Stimulated activated CD4-positive, alpha-beta T cell treated with anti-CD3 and anti-CD28 coated beads, Interleukin-15, amount 100 ng/mL, for 48 hours (primary cell): ENCODE measurements at regions not wholly inside any gene's neighbourhood (a gene's known extent, or its start where the extent isn't known, plus 50 kb on each side); places are given as distances from the start of the nearest gene placed in this dataset.

Experiments
- DNase-seq, 2 donors: peaks; one replicate each; pipeline ENCODE4 v3.0.0-alpha.2; 2020; ENCODE audit warnings: low read depth in 2 of 2

DNA sequence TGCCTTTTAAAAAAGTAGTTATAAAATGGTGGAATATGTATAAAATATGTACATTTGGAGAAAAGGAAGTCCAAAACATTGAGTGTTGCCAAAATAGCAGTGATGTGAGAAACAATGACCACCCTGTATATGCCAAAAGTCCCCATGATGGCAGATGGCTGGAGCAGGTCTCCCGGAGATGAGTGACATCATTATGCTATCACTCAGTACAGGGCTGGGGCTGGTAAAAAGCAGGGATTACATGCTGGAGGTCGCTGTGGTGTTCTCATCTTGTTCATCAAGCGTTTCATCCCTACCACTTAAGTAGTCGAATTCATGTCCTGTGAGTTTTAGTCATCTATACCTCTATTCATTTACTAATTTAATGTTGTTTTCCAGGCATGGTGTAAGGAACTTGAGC, 315.3 kb upstream of the SLC35B3 start:
- DNase-seq, result no peak

DNA sequence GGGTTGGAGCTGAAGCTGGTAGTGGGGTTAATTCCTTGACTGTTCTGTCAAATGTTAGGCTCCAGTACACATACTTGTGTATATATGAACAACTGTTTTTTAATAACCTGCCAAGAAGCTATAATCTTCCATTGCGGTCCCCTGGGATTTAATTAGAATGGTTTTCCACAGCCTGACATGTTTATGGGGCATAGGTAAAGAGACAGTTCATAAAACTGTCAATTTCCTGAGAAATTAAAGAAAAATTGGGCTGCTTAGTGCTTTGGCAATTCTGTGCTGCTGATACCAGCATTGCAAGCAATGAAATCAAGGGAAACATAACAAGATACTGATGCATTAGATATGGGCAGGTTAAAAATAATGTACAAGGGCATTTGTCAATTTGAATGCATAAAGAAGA, 314.1 kb upstream of the SLC35B3 start:
- no peak for DNase-seq

DNA sequence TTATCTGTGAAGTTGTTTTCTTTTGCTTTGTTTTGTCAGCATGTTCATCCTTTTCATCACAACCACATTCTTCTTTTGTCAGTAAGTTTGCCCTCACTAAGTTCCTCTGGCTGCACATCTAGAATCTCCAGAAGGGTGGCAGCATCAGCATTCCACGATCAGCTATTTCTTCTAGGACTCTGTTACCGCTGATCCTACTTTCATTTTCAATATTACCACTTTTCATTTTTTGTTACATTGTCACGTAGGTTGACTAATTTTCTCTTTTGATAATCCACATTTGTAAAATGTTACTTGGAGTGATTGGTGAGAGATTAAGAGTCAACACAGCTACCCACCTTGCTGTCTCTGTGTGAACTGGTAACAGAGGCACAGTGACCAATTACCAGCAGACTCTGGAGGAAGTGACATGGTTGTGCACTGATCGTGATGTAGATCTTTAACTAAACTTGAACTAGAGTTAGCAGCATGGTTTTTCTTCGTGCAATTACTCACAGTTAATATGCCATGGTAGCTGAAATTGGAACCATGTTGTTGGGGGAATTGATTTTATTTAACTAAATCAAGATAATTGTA, 307.9 kb upstream of the SLC35B3 start:
- no peak for DNase-seq

DNA sequence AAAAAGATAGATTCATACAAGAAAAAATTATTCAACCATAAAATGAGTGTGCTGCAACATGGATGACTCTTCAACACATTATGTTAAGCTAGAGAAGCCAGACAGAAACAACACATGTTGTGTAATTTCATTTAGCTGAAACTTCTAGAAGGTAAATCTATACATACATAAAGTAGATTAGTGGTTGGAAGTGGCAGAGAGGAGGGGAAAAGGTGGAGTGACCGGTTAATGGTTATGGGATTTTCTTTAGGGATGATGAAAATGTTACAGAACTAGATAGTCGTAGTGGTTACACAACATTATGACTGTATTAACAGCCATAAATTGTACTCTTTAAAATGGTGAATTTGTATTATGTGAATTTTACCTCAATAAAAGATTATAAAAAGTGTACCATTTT, 304.1 kb upstream of the SLC35B3 start:
- no peak for DNase-seq

DNA sequence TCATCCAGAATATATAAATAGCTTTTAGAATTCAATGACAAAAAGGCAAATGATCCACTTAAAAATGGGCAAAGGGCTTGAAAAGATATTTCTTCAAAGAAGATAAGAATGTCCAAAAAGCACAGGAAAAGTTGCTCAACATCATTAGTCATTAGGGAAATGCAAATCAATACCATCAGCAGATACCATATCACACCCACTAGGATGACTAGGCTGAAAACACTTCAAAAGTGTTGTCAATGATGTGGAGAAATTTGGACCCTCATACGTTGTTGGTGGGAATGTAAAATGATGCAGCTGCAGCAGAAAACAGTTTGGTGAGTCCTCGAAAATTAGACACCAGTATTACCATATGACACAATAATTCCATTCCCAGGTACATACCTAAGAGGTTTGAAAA, 303.6 kb upstream of the SLC35B3 start:
- DNase-seq, result no peak

DNA sequence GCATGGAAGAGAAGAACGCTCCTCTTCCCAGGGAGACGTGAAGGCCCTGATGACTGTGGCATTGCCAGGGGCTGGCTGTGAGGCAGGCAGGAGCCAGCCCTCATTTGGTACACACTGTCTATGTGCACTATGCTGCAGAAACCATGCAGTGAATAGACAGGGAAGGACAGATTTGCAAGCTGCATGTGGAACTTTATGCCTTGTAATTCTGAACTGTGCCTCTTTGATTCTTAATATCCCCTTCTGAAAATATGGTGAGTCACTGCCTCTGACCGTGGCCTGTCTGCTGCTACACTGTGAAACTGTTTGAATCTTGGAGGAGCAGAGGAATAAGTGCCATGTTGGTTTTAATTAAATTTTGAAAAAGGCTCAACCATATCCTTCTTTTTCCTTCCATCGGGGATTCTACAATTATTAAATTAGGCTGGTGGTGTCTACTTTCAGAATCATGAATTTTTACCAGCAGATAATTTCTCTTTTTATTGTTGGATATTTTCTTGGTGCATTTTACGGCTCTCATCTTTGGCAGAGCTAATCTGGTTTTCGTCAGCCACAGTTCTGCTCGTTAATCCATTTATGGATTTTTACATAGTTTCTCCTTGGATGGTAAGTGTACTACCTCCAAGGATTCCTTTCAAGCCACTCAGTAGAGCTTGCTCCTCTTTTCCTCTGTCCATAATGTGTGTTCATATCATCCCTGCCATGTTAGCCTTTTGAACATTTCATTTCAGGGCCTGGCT, 301.0 kb upstream of the SLC35B3 start:
- no peak for DNase-seq

DNA sequence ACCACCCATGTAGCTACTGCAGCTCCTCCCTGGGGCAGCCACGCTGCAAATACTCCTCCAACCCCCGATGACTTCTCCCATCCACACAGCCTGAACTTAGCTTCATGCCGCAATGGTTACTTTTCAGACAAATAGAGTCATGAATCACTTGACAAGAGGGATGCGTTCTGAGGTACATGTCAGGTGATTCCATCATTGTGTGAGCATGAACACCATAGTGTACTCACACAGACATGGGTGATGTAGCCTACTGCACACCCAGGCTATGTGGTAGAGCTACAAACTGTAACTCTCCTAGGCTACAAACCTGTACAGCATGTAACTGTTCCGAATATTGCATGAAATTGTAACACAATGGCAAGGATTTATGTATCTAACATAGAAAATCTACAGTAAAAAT, 298.5 kb upstream of the SLC35B3 start:
- DNase-seq, result no peak

DNA sequence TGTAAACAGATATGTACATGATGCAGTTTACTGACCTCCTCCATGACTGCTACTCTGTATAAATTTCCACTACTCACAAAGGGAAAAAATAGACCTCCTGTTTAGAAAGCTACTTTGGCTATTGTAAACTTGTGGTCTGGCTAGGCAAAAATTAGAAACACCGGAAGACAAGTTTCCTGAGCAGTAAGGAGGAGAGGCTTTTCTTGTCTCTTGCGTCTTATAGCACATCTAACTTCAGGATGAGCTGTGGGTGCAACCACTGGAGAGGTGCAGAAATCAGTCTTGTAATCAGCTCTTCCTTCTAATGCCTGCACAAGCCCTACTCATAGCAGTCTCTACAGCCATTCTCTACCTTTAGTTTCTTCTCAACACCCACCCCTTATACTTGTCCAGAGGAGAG, 296.5 kb upstream of the SLC35B3 start:
- DNase-seq, result no peak

DNA sequence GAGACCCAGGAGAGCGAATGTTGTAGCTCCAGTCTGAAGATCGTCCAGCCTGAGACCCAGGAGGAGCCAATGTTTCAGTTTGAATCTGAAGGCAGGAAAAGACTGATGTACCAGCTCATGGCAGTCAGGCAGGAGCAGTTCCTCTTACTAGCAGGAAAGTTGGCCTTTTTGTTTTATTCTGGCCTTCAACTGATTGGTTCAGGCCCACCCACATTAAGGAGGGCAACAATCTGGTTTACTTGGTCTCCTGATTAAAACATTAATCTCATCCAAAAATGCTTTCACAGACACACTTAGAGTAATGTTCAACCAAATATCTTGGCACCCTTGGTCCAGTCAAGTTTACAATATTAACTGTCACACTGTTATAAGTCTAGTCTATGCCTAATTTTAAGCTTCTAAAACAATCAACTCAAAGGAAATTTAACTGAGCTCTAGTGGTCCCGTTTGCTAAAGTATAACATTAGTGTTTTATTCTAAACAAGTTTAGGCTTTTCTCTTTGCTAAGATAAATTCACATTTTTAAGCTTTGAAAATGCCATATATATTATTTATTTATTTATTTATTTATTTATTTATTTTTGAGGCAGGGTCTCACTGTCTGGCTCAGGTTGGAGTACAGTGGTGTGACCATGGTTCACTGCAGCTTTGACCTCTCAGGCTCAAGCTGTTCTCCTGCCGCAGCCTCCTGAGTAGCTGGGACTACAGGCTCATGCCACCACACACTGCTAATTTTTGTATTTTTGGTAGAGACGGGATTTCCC, 275.5 kb upstream of the SLC35B3 start:
- no peak for DNase-seq

DNA sequence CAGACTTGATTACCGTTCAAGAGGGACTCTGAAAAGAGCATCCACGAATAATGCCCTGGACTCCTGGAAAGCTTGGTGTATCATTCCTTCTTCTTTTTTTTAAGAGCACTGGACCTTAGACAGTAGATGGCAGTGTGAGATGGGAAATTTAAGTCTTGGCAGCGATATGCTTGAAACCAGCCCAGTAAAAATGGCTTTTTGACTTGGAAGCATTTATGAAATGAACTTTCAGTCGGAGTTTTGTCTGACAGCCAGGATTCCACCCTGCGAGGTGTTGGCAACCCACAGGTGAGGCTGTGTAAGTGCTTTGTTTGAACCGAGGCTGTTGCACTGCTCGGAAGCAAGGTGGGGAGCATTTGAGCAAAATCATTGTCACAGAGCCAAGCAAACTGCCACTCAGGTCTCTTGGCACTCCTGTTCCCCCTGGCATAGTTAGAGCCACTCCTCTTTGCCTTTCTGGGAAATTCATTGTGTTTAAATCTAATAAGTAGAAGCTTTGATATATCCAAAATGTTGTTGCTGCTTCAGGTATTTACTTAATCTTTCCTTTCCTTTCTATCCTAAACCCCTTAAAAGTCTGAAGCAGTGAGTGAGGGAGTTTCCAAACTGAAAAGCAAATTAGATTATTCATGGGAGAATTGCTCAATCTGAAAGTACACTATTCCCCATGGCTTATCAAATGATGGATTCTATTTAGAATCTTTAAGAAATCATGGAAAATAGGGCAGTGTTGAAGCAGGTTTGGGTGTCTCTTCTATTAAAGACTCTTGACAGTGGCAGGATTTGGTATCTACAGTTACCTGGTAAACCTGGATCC, 272.8 kb upstream of the SLC35B3 start:
- no peak for DNase-seq

DNA sequence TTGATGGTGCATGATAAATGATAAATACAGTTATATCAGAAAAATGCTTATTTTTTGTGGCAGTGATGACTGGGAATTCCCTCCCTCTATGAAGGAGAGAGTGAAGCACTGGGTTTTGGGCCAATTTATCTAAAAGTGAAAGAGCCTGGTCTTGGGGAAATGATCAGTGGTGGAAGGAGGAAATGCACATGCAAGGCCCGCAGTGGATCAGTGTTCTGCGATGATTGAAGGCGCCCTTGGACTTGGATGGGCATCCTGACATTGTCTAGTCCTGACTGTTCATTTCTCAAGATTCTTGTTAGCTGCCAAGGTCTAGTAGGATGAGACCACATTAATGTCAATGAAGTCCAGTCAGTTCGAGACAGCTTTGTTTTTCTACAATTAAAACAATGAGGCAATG, 272.0 kb upstream of the SLC35B3 start:
- DNase-seq, result no peak

DNA sequence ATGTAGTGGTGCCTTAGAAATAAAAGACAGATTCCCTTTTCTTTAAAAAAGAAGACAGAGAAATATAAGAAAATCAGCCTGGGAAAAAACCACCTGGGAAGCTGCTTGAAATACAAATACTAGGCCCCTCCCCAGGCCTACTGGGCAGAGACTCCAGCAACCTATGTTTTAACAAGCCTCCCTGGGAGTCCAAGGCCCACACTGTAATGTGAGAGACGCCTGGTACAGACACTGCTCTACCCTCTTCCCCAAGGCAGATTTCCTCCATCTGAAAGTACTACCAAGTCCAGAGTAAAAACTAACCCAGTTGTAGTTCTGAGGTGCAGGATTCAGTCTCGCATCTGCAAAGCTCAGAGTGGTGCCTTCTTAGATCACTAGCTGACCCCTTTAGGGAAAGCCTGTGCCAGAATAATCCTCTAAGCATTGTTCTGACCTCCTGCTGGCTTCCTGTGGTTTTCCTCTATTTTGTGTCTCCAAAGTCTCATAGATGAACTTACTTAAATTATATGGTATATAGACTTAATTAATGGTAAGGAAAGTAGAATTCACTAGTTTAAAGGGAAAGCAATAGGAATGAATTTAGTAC, 270.2 kb upstream of the SLC35B3 start:
- DNase-seq, result no peak

DNA sequence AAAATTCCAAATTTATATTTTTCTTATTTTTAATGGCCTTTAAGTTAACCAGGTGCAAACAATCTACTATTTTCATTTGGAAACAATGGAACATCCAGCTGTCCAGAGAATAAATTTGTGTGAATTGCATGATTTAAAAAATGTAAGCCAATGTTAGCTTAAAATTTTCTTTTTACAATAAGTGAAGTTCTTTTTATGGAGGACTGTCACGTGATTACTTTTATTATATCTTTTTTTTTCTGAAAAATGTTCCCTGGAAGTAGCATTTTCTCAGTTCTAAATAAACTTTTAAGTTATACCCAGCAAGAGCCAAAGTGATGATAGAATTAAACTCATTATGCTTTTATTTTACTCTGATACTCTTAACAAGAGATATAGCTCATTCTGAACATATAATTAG, 267.7 kb upstream of the SLC35B3 start:
- DNase-seq, result no peak

DNA sequence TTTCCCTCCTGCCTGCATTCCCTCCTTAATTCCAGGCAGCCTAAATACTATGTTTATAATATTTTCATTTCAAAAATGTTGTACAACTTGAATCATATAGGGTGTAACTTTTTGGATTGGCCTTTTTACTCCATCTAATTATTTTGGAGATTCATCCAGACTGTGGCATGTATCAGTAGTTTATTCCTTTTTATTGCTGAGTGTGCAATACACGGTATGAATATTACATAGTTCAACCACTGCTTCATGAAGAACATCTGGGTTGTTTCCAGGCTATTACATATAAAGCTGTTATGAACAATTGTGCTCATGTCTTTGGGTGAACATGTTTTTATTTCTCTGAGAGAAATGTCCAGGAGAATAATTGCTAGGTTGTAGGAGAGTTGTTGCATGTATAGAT, 253.5 kb upstream of the SLC35B3 start:
- DNase-seq, result no peak

DNA sequence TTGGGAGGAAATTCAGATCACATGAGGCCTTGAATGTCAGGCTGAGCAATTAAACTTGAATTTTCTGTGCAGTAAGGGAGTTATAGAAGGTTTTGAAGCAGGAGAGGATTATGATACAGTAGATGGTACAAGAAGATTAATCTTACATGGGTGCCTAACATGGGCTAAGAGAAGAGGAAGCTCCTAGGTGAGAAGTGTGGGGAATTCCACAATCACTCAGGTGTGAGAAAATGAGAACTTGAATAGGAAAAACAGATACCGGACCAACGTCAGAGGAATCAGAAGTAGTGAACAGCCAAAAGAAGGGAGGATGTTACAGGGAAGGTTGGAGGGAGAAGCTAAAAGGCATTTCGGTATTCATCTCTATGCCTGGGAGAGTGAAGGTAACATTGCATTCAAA, 250.7 kb upstream of the SLC35B3 start:
- DNase-seq, result no peak

DNA sequence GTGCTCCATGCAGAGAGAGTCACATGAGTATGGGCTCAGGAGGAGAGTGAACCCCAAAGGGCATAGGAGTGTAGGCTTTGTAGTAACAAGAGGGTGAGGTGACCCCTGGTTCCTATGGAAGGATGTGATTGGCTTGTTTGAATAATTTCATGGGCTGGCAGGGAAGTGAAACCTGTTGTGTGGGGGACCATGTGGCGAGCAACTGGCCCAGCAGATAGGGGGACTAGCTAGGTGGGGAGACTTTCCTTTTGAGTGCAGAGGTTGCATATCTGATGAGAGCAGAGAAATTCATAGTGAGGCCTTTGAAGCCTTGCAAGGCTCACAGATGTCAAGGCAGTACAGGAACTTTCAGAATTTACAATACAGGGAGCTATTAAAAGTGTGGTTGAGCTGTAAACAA, 247.9 kb upstream of the SLC35B3 start:
- no peak for DNase-seq

DNA sequence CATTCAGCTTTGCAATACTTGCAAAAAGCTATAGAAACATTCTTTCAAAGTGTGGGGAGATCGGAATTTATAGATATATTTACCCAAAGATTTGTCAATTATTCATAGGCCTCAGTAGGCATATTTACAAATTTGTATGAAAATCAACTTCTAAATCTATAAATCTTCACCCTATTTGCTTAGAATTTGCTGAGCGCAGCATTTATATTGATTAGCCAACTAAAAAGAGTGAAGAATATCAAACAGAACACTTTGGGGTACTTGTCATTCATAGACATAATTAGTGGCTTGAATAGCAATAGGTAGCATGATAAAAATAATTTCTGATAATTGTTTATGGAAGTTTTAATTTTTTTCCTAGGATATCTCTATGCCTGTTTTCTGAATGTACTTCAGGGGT, 244.5 kb upstream of the SLC35B3 start:
- no peak for DNase-seq

DNA sequence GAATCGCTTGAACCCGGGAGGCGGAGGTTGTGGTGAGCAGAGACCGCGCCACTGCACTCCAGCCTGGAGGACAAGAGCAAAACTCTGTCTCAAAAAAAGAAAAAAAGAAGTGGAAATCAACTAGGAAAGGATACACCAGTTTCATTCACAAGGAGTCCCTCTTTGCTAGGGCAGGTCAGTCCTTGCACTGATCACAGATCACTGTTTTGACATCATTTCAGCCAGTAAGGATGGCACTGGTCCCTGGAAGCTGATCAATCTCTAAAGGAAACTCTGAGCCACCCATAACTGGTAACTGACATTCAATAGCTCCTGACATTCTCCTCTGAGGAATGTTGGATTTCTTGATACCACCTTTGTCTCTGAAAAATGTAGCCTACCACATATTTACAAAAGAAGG, 243.1 kb upstream of the SLC35B3 start:
- DNase-seq, result no peak

DNA sequence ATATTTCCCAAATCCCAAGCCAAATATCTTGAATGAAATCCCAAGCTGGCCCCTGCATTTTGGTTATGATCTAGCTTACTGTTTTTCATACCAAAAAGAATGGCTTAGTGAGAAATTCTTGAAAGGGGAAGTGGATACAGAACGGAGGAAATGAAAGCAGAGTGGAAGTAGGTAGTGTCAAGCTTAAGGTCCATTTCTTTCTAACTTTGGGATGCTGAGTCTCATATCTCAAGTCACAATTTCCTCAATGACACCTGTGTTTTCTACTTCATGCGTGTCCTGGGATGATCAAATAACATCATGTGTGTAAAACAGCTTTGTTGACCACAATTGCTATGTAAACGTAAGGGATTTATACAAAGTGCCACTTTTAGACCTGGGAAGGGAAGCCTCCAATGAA, 238.8 kb upstream of the SLC35B3 start:
- DNase-seq, result no peak

DNA sequence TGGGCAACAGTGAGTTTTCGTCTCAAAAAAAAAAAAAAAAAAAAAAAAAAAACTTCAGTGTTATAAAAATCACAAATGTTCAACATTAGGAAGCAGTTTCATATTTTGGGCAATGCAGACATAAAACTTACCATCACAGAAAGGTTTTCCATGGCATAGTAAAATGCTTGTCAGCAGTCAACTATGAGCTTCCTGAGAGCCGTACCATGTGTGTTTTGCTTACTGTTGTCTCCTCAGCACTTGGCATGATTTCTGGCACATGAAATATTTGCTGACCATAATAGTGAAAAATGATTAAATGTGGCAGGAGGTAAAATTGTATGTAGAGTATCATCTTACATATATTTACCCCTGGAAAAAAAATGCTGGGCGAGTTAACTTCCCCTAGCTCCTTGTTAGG, 237.5 kb upstream of the SLC35B3 start:
- DNase-seq, result no peak

DNA sequence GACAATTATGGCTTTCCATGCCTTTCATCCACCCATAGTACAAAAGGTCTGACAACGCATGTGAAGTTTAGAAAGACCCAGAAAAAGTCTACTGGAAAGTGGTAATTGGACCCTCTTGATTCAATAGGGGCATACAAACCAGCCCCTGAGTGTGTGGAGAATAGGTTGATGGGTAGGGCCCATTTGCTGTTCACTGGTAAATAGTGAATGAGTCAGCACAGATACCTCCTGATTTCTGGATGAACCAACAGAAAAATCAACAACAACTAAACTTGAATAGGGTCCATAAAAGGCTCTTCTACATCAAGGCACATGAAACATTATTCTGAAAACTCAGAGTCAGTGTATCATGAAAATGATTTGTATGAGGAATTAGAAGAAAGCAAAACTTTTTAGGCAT, 235.4 kb upstream of the SLC35B3 start:
- DNase-seq, result no peak

DNA sequence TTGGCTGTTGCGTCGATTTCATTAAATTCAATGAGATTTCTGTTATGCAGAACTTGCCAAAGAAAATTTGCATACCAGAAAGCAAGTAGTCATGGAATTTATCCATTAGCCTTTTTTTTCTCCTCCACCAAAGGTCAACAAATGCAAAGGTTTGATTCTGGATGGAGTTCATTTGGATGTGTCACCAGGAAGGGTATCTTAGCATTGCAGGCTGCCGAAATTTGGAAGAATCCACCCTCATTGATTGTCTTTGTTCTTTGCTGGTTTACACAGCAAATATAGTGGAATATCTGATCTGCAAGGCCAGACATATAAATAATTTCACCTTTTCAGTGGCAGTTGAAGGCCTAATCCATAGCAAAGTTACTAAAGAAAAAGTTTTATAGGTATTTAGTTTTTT, 229.4 kb upstream of the SLC35B3 start:
- DNase-seq, result no peak
